Right atrium auricular region (tissue), 2 donors: ENCODE measurements at regions not wholly inside any gene's neighbourhood (a gene's known extent, or its start where the extent isn't known, plus 50 kb on each side); places are given as distances from the start of the nearest gene placed in this dataset.
A peak's percentile ranks its signal among the peaks of the same experiment; 100 is the strongest.

Experiments used
- DNase-seq: peaks from one replicate; pipeline ENCODE4 v3.0.0-alpha.2; 2019; ENCODE audit warnings: low spot score
- H3K27ac ChIP-seq, 2 donors: fragments of 200-600 bp; sonication (generic); 1 replicate in 1 of 2; 2 replicates in 1 of 2; pipeline ENCODE4 v1.5.1; 2016 to 2019
- H3K27me3 ChIP-seq, 2 donors: fragments of 200-600 bp; sonication (generic); one replicate each; pipeline versions ENCODE4 v1.5.1 to v1.6.0; 2017 to 2019
- H3K36me3 ChIP-seq: fragments of 200-600 bp; sonication (generic); one replicate; pipeline ENCODE4 v1.5.1; 2016
- H3K4me1 ChIP-seq, 2 donors: fragments of 200-600 bp; sonication (generic); one replicate each; pipeline versions ENCODE4 v1.5.1 to v1.6.0; 2017 to 2019
- H3K4me3 ChIP-seq, 2 donors: fragments of 200-600 bp; sonication (generic); 1 replicate in 1 of 2; 2 replicates in 1 of 2; pipeline ENCODE4 v1.5.1; 2017 to 2019; ENCODE audit warnings: mild to moderate bottlenecking in 1 of 2, moderate library complexity in 1 of 2
- H3K9me3 ChIP-seq, 2 donors: fragments of 200-600 bp; sonication (generic); one replicate each; pipeline ENCODE4 v1.5.1; 2019
- TF ChIP-seq, protein P1 (sequence below), 2 donors: fragments of 200-600 bp; sonication (generic); IDR thresholded peaks; one replicate each; pipeline ENCODE4 v1.5.1; 2019; ENCODE audit warnings: antibody characterized with exemption in 2 of 2

DNA sequence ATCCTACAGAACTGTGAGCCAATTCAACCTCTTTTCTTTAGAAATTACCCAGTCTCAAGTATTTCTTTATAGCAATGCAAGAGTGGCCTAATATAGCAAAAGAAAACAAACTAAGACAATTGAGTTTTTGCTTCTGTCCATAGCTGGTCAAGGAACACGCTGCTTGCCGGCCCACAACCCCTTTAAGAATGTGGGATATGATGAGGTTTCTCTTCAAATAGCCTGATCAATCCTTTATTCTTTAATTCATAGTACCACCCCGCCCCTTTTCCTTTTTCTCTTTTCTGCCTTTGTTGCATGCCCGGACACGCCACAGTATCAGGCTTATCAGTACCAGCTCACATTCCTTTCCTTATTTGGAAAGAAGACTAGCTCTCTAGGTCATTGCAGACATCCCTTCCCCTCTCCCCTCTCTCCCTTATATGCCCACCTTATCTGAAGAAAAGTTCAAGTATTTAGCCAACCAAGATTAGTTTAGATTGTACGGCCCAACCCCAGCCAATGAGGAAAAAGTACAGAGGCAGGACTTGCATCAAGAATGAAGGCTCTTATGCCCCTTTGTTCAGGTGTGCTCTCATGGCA is 404.5 kb downstream of the OCA2 start:
- H3K36me3 ChIP-seq: no peaks in the 10 kb centered on the region
- no peaks in the 10 kb centered on the region for H3K27me3 ChIP-seq
- TF ChIP-seq, protein P1, sequence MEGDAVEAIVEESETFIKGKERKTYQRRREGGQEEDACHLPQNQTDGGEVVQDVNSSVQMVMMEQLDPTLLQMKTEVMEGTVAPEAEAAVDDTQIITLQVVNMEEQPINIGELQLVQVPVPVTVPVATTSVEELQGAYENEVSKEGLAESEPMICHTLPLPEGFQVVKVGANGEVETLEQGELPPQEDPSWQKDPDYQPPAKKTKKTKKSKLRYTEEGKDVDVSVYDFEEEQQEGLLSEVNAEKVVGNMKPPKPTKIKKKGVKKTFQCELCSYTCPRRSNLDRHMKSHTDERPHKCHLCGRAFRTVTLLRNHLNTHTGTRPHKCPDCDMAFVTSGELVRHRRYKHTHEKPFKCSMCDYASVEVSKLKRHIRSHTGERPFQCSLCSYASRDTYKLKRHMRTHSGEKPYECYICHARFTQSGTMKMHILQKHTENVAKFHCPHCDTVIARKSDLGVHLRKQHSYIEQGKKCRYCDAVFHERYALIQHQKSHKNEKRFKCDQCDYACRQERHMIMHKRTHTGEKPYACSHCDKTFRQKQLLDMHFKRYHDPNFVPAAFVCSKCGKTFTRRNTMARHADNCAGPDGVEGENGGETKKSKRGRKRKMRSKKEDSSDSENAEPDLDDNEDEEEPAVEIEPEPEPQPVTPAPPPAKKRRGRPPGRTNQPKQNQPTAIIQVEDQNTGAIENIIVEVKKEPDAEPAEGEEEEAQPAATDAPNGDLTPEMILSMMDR (IDR thresholded peaks at IDR 0.05): no peak
- H3K4me3 ChIP-seq: no peak overlapping the region
- H3K4me1 ChIP-seq: peaks cover 0 to 18% of the 10 kb centered on the region in 2 donors
- no peak overlapping the region for H3K27ac ChIP-seq
- no peak for DNase-seq
- H3K9me3 ChIP-seq: no peaks in the 10 kb centered on the region

DNA sequence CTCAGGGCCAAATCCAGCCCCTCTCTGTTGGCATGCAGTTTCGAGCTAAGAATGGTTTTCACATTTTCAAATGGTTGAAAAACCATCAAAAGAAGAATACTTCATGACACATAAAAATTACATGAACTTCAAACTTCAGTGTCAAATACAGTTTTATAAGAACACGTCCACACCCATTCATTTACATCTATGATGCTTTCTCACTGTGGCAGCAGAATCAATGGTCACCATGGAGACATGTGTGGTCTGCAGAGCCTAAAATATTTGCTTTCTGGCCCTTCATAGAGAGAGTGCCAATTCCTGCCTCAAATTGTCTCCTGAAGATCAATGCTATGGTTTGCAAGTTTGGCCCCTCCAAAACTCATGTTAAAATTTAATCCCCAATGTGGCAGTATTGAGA is 405.8 kb downstream of the OCA2 start:
- peaks cover 0 to 18% of the 10 kb centered on the region in 2 donors for H3K4me1 ChIP-seq
- H3K4me3 ChIP-seq: no peak overlapping the region
- peak overlapping the region in 1 of 2 donors; percentile 62 for H3K27ac ChIP-seq
- H3K36me3 ChIP-seq: no peaks in the 10 kb centered on the region
- H3K9me3 ChIP-seq: no peaks in the 10 kb centered on the region
- no peaks in the 10 kb centered on the region for H3K27me3 ChIP-seq
- DNase-seq: no peak
- TF ChIP-seq, protein P1 (IDR thresholded peaks at IDR 0.05): no peak

DNA sequence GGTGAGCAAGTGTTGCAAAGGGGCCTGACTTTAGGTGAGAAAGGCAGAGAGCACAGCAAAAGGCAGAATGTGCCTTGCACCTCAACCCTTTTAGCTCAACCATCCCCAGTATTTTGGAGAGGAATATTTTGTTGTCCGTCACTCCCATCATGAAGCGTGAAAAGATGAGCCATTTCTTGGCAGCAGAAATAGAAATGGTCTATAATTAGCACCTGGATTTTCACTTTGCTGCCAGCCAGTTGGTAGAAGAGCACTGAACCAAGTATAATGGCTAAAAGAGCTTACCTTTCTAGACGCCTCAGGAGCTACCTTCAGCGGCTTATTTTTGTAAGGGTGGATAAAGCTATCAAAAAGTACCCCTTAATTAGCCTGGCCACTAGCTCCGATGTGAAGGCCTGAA is 406.7 kb downstream of the OCA2 start:
- Histone ChIP-seq H3K36me3 (no peaks in the 10 kb centered on the region), H3K4me1 (peaks cover 0 to 18% of the 10 kb centered on the region in 2 donors), H3K4me3 (no peak overlapping the region), H3K27me3 (no peaks in the 10 kb centered on the region), H3K9me3 (no peaks in the 10 kb centered on the region), H3K27ac (peak overlapping the region in 1 of 2 donors; percentile 62)
- no peak for DNase-seq
- TF ChIP-seq, protein P1 (IDR thresholded peaks at IDR 0.05): no peak

DNA sequence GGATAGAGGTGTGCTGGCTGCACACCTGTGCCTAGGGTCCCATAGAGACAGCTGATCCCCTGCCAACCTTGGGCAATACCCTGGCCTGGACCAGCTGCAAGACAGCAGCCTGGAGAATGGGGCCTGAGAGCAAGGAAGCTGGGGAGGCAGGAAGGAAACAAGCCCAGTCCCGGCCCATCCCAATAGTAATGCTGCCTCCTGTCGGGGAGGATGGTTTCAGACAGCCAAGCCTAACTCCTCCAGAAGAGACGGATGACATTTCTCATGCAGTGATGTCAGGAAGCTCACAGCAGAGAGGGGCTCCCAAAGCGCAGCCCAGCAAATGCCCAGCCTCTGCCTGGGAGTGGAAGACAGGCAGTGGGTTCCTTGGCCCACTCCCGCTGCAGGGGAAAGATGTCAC is 408.8 kb downstream of the OCA2 start:
- no peak overlapping the region for H3K4me3 ChIP-seq
- H3K27me3 ChIP-seq: no peaks in the 10 kb centered on the region
- no peaks in the 10 kb centered on the region for H3K9me3 ChIP-seq
- H3K4me1 ChIP-seq: peaks cover 0 to 17% of the 10 kb centered on the region in 2 donors
- no peak for DNase-seq
- TF ChIP-seq, protein P1 (IDR thresholded peaks at IDR 0.05): no peak
- no peak overlapping the region for H3K27ac ChIP-seq
- H3K36me3 ChIP-seq: no peaks in the 10 kb centered on the region

DNA sequence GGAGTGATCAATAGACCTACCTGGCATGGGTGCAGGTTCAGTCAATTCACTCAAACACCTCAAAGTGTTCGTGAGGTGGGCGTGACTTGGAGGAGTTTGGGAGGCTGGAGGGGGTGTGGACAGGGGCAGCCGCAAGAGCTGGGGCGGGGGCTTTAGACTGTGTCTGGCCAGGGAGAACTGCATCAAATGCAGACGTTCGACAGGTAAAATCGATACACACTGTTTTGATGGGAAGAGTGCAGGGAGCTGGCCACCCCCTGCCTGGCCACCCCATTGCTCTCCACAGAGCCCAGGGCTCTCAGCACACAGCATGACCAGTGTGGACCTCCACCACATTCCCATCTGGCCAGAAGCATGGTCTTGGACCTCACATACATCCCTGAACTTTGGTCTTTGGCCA is 412.1 kb downstream of the OCA2 start:
- Histone ChIP-seq H3K27ac (no peak overlapping the region), H3K4me3 (no peak overlapping the region), H3K4me1 (no peaks in the 10 kb centered on the region), H3K9me3 (no peaks in the 10 kb centered on the region), H3K27me3 (no peaks in the 10 kb centered on the region), H3K36me3 (no peaks in the 10 kb centered on the region)
- TF ChIP-seq, protein P1 (IDR thresholded peaks at IDR 0.05): no peak
- DNase-seq: no peak

- TF ChIP-seq, protein P1 (IDR thresholded peaks at IDR 0.05): no peak
- H3K36me3 ChIP-seq: no peaks in the 10 kb centered on the region
Measured at GRCh38 chr15:27686369-27686768, 412.7 kb downstream of the OCA2 start.

More at GRCh38 chr15:27686369-27686768, 412.7 kb downstream of the OCA2 start:
- Histone ChIP-seq H3K9me3 (no peaks in the 10 kb centered on the region), H3K4me1 (no peaks in the 10 kb centered on the region), H3K27ac (no peak overlapping the region), H3K4me3 (no peak overlapping the region), H3K27me3 (no peaks in the 10 kb centered on the region)
- no peak for DNase-seq
